DND-41 (cell line): ENCODE measurements at regions not wholly inside any gene's neighbourhood (a gene's known extent, or its start where the extent isn't known, plus 50 kb on each side); places are given as distances from the start of the nearest gene placed in this dataset.

ENCODE experiments used
- ATAC-seq: fragments of 200-7000 bp; cut with Tn5 transposase; 3 replicates; pipeline ENCODE4 v1.9.1; 2021; ENCODE audit warnings: low read depth; ENCODE audit not compliant: insufficient read depth
- DNase-seq: peaks from one replicate; pipeline ENCODE4 v3.0.0-alpha.2; 2020
- H2AFZ ChIP-seq: 2 replicates; pipeline ENCODE4 v1.6.0; 2012; ENCODE audit warnings: low read depth, low read length
- H3K27ac ChIP-seq: 2 replicates; pipeline ENCODE4 v1.5.1; 2012; ENCODE audit warnings: low read length, inconsistent platforms
- H3K27me3 ChIP-seq: fragments of 200-600 bp; sonication (generic); 2 replicates; pipeline ENCODE4 v1.6.0; 2012; ENCODE audit warnings: low read length, mild to moderate bottlenecking, inconsistent platforms; ENCODE audit not compliant: insufficient read depth, poor library complexity
- H3K36me3 ChIP-seq: 2 replicates; pipeline ENCODE4 v1.5.1; 2012; ENCODE audit warnings: low read length, inconsistent platforms; ENCODE audit not compliant: insufficient read depth
- H3K4me1 ChIP-seq: 2 replicates; pipeline ENCODE4 v1.5.1; 2012; ENCODE audit warnings: mild to moderate bottlenecking, low read length; ENCODE audit not compliant: insufficient read depth
- H3K4me2 ChIP-seq: 2 replicates; pipeline ENCODE4 v1.6.0; 2012; ENCODE audit warnings: mild to moderate bottlenecking, moderate library complexity, low read length, inconsistent platforms; ENCODE audit not compliant: insufficient read depth
- H3K4me3 ChIP-seq, 2 experiments: fragments of 200-600 bp in 1 of 2; shearing (Covaris generic) in 1 of 2; 2 replicates each; pipeline ENCODE4 v1.5.1; 2012 to 2016; ENCODE audit warnings: inconsistent platforms in 2 of 2, low read length in 2 of 2, mild to moderate bottlenecking in 2 of 2, low read depth in 1 of 2, moderate library complexity in 1 of 2
- H3K79me2 ChIP-seq: 2 replicates; pipeline ENCODE4 v1.6.0; 2012; ENCODE audit warnings: low read length, inconsistent platforms; ENCODE audit not compliant: insufficient read depth
- H3K9ac ChIP-seq: 2 replicates; pipeline ENCODE4 v1.6.0; 2012; ENCODE audit warnings: low read depth, mild to moderate bottlenecking, inconsistent platforms, low read length, moderate library complexity
- H3K9me3 ChIP-seq: 2 replicates; pipeline ENCODE4 v1.5.1; 2012; ENCODE audit warnings: low read length, moderate library complexity, mild to moderate bottlenecking, inconsistent platforms; ENCODE audit not compliant: insufficient read depth, severe bottlenecking
- H4K20me1 ChIP-seq: 2 replicates; pipeline ENCODE4 v1.6.0; 2012; ENCODE audit warnings: low read length; ENCODE audit not compliant: insufficient read depth
- EZH2 ChIP-seq: IDR thresholded peaks from 3 replicates; pipeline ENCODE4 v1.6.1; 2012; ENCODE audit warnings: borderline replicate concordance, low read depth, mild to moderate bottlenecking, moderate library complexity, low read length, inconsistent platforms; ENCODE audit not compliant: severe bottlenecking
- TF ChIP-seq, protein P1 (sequence below): IDR thresholded peaks from 2 replicates; pipeline ENCODE4 v1.5.1; 2012; ENCODE audit warnings: borderline replicate concordance, low read length, moderate library complexity, mild to moderate bottlenecking; ENCODE audit not compliant: poor library complexity, severe bottlenecking; ENCODE audit errors: extremely low read depth

DNA sequence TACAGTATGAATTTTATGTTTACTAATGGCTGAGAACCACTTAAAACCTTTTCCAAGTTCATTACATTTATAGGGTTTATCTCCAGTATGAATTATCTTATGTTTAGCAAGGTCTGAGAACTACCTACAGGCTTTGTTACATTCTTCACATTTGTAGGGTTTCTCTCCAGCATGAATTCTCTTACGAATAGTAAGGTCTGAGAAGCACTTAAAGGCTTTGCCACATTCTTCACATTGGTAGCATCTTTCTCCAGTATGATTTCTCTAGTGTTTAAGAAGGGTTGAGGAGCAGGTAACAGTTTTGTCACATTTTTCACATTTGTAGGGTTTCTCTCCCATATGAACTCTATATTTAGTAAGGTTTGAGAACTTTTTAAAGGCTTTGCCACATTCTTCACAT, 1127.4 kb downstream of the EFNA5 start:
- Histone ChIP-seq H2AFZ (no peak overlapping the region), H3K79me2 (no peaks in the 10 kb centered on the region), H3K27ac (no peak overlapping the region), H3K4me2 (no peak overlapping the region), H3K4me1 (no peaks in the 10 kb centered on the region), H3K9ac (no peak overlapping the region), H3K9me3 (peaks cover 5% of the 10 kb centered on the region), H3K27me3 (no peaks in the 10 kb centered on the region), H3K36me3 (no peaks in the 10 kb centered on the region), H3K4me3 (no peak overlapping the region), H4K20me1 (no peaks in the 10 kb centered on the region)
- ATAC-seq (no peak), DNase-seq (no peak)
- no peak for TF ChIP-seq EZH2
- TF ChIP-seq, protein P1, sequence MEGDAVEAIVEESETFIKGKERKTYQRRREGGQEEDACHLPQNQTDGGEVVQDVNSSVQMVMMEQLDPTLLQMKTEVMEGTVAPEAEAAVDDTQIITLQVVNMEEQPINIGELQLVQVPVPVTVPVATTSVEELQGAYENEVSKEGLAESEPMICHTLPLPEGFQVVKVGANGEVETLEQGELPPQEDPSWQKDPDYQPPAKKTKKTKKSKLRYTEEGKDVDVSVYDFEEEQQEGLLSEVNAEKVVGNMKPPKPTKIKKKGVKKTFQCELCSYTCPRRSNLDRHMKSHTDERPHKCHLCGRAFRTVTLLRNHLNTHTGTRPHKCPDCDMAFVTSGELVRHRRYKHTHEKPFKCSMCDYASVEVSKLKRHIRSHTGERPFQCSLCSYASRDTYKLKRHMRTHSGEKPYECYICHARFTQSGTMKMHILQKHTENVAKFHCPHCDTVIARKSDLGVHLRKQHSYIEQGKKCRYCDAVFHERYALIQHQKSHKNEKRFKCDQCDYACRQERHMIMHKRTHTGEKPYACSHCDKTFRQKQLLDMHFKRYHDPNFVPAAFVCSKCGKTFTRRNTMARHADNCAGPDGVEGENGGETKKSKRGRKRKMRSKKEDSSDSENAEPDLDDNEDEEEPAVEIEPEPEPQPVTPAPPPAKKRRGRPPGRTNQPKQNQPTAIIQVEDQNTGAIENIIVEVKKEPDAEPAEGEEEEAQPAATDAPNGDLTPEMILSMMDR = no peak

DNA sequence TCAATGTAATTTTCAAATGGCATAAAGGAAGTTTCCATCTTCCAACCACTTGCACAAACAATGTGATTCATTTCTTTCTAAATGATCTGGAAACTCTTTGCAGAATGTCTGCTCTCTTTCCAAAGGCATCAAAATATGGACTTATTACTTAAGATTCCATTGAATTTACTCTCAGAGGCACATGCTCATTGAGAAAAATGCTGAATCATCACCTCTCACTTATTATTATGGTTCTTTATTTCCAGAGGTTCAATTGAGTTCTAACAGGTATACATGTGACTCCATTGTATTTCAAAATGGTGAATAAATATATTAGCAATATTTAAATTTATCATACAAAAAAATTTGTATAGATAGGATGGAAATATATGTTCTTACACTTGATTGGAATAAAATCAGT, 1140.6 kb downstream of the EFNA5 start:
- no peak for DNase-seq
- ATAC-seq = no peak

DNA sequence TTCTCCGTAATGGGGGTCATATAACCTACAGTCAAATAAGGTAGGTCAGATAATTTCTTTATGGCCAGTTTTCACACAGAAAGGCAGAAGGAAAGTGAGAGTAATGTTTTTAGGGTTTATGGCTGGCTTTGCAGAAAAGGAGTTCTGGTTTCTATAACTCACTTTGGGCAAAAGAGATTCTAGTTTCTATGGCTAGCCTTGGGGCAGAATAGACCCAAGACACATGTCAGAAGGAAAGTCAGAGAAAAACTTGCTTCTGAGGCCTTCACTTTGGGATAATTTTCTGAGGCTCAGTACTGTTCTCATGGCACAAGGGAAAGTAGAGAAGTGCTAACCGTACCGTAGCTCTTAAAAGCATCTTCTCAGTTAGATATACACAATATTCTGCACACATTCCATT, 1145.3 kb downstream of the EFNA5 start:
- Histone ChIP-seq H3K4me2 (no peak overlapping the region), H3K27ac (no peak overlapping the region), H3K9ac (no peak overlapping the region), H4K20me1 (no peaks in the 10 kb centered on the region), H2AFZ (no peak overlapping the region), H3K4me3 (no peak overlapping the region), H3K36me3 (no peaks in the 10 kb centered on the region), H3K27me3 (no peaks in the 10 kb centered on the region), H3K79me2 (no peaks in the 10 kb centered on the region), H3K9me3 (no peaks in the 10 kb centered on the region), H3K4me1 (no peaks in the 10 kb centered on the region)
- ATAC-seq (no peak), DNase-seq (no peak)
- no peak for TF ChIP-seq EZH2
- TF ChIP-seq, protein P1 = no peak

More for the DNA sequence above, 1140.6 kb downstream of the EFNA5 start:
- no peaks in the 10 kb centered on the region for H3K9me3 ChIP-seq
- no peaks in the 10 kb centered on the region for H3K4me1 ChIP-seq
- H3K79me2 ChIP-seq = no peaks in the 10 kb centered on the region
- no peak overlapping the region for H2AFZ ChIP-seq
- no peak overlapping the region for H3K9ac ChIP-seq
- no peak overlapping the region for H3K4me2 ChIP-seq
- no peak overlapping the region for H3K4me3 ChIP-seq
- no peaks in the 10 kb centered on the region for H3K27me3 ChIP-seq
- H4K20me1 ChIP-seq = no peaks in the 10 kb centered on the region
- TF ChIP-seq EZH2 = no peak
- TF ChIP-seq, protein P1 = no peak
- H3K36me3 ChIP-seq = no peaks in the 10 kb centered on the region
- H3K27ac ChIP-seq = no peak overlapping the region

DNA sequence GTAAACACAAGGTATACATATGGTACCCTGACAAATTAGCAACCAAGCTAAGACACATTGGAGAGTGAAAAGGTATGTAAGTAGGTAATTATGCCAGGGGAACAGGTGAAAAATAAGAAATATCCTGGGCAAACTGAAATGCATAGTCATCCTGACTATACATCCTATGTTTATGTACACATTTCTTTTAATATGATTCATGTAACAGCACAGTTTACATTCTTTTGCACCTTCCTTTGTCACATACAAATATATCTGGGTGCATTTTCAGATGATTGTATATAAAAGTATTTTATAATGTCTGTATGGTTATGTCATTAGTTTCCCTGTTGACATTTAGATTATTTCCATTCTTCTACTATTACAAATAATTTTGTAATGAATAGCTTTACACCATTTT, 1146.9 kb downstream of the EFNA5 start:
- H3K4me1 ChIP-seq = no peaks in the 10 kb centered on the region
- H3K79me2 ChIP-seq = no peaks in the 10 kb centered on the region
- H2AFZ ChIP-seq = no peak overlapping the region
- H3K36me3 ChIP-seq = no peaks in the 10 kb centered on the region
- H3K4me2 ChIP-seq = no peak overlapping the region
- H3K27ac ChIP-seq = no peak overlapping the region
- DNase-seq (no peak), ATAC-seq (no peak)
- H3K9me3 ChIP-seq = no peaks in the 10 kb centered on the region
- H3K27me3 ChIP-seq = no peaks in the 10 kb centered on the region
- H3K4me3 ChIP-seq = no peak overlapping the region
- H3K9ac ChIP-seq = no peak overlapping the region
- H4K20me1 ChIP-seq = no peaks in the 10 kb centered on the region
- TF ChIP-seq, protein P1 = no peak
- no peak for TF ChIP-seq EZH2
